ENCODE measurements at regions not wholly inside any gene's neighbourhood (a gene's known extent, or its start where the extent isn't known, plus 50 kb on each side); places are given as distances from the start of the nearest gene placed in this dataset.

DNA sequence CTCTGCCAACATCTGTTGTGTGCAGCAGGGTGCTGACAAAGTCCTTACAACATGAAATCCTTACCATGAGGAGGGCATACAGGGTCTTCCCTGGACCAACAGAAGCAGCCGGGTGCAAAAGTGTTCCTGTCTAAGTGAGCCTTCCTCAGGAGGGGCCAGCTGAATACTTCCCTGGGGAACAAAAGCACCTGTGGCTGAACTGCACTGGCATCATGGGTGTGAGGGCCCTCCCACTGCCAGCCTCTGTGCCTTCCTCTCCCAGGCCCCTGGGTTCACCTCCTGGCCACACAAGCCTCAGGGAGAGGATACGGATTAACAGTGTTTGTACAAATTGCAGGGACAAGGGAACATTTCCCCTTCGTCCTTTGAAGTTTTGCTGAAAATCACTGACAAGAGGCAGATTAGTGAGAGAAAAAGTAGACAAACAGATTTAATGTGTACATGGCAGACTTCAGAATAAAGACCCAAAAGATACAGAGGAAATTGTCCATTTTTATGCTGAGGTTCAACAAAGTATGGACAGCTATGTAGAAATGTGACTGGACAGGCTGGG, 91.0 kb upstream of the PPM1J start:
- no peak for TF ChIP-seq POLR2A (IDR thresholded peaks at IDR 0.05)
- no peak for TF ChIP-seq CTCF (IDR thresholded peaks at IDR 0.05)

Measured in gastroesophageal sphincter (tissue), 3 donors.